ENCODE measurements at regions not wholly inside any gene's neighbourhood (a gene's known extent, or its start where the extent isn't known, plus 50 kb on each side); places are given as distances from the start of the nearest gene placed in this dataset.

DNA sequence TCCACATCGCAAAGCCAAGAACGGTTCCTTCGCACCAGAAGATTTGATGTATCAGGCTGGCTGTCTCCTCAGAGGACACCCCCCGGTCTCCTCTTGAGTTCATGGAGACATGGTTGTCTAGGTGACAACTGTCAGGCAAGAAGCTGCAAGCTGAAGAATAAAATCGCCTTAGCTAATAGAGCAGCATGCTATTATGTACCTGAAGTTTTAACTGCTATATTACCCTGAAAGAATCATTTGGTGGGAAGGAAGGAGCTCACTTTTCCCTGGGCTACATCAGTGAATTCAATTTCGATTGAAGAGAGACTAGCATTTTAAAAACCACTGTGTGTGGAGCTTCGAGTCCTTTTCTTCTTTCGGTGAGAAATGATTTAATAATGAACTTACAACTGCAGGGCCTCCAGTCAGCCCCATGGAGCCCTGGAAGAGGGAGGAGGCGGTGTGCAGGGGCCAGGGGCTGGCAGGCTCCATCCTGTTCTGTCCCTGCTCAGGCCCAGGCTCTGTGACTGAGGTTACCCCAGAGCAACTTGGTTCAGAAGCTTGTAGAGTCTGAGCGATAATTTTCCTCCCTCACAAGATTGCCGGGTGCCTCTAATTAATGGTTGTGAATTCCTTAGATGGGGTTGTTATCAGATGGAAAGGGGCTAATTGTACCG lies 191.3 kb downstream of the MID1IP1 start:
- no peak for DNase-seq

DNA sequence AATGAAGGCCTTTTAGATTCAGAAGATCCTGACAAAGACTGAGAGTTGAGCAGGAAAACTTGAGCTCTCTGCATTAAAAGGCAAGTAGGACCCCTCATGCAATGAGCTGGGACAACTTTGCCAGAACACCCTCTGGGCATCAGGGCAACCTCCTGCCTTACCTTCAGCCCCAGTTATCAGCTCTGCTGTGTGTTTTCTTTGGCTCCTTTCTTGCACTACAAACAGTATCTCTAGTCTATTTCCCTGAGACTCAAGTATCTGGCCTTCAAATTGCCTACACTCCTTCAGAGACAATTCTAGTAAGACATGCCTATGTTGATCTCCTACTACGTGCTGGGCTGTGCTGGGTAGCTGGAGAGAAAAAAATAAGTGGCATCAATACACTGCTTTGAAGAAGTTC lies 192.2 kb downstream of the MID1IP1 start:
- DNase-seq: no peak

DNA sequence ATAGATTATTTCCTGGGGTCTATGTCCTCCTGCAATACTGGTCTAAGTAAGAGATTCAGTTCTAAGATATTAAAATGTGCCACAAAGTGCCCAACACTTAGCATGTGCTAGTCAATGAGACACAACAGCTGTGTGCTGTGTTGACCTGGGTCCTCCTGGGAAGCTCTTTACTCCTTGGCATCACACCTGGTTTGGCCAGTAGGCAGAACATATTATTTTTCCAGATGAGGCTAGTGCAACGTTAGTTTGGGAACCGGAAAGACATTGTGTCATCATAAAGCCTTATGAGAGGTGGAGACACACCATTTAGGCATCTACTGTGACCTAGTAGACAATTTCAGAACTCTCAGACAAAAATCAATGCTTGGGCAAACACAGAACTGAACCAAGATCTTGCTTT lies 197.8 kb downstream of the MID1IP1 start:
- no peak for DNase-seq

DNA sequence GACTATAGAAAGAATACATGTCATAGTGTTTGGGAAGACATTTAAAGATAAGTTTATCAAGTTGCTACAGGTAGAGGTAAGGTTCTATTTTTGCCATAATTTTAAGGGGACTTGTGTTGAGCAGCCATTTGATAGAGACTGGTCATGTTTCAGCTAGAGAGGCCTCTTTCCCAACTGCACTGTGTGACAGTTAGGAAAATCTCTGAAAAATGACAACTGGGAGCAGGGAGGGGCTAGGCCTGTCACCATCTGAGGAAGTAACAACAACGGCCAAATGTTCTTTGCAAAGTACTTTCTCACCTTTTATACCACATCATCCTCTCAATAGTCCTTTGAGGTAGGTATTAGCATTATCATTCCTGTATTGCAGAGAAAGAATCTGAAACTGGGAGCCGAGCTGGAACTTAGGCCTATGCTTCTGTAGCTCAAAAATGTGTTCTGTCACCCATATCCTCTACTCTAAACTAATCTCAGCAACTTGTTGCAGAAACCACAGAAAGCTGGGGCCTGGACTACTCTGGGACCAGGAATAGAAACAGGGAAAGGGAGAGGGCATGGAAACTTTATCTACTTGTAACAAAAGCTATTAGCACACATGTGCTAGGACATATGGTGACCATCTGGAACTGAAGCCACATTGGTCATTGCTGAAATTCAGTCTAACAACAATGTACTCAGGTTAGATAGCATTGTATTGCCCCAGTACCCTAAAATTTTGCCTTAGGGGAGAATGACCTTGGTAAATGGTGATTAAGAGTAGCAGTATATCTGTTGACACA lies 198.9 kb downstream of the MID1IP1 start:
- DNase-seq: no peak

DNA sequence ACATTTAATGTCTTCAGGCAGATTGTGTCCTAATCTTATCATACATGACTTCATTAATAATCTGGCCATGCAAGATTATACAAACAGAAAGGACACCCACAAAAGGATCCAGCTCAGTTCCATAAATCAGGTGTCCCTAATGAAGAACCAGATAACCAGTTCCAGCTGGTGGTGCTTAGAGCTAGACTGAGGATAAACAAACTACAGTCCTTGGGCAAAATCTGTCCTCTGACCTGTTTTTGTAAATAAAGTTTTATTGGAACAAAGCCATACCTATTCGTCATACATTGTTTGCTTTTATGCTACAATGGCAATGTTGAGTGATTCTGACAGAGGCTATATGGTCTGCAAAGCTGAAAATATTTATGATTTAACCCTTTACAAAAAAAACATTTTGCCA lies 199.5 kb downstream of the MID1IP1 start:
- no peak for DNase-seq

DNA sequence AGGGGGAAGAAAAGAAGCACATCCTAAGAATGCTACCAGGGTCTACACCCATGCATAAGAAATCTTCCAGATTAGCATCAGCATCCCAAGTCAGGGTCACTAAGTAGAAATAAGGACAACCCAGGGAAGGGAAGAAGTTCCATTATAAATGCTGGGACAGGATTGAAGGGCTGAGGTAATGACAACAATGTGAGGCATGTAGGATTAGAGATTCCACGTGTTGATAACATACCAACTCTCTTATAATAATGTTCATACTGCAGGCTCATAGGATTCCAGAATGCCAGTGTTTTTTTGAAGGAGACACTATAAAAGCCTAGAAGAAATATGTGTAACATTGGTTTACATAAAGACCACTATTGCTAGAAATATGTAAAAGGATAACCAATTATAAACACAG lies 201.2 kb downstream of the MID1IP1 start:
- no peak for DNase-seq

DNA sequence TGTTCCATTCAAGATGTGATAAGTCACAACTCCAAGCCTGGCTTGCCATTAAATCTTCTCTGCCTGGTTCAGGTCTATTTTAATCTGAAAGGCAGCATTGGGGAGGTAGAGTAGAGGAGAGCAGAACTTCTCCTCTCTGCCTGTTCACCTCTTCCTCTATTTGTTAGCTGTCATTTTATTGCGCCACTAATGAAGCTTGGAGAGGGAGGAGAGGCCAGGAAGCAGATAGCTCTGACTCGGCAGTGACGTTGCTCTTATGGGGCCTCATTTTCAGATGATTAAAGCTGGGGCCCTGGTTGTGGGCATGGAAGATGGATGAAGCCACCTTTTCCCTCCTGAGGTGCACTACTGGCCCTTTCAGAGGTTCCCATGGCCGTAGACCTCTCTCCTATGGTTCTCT lies 207.3 kb downstream of the MID1IP1 start:
- DNase-seq: no peak

DNA sequence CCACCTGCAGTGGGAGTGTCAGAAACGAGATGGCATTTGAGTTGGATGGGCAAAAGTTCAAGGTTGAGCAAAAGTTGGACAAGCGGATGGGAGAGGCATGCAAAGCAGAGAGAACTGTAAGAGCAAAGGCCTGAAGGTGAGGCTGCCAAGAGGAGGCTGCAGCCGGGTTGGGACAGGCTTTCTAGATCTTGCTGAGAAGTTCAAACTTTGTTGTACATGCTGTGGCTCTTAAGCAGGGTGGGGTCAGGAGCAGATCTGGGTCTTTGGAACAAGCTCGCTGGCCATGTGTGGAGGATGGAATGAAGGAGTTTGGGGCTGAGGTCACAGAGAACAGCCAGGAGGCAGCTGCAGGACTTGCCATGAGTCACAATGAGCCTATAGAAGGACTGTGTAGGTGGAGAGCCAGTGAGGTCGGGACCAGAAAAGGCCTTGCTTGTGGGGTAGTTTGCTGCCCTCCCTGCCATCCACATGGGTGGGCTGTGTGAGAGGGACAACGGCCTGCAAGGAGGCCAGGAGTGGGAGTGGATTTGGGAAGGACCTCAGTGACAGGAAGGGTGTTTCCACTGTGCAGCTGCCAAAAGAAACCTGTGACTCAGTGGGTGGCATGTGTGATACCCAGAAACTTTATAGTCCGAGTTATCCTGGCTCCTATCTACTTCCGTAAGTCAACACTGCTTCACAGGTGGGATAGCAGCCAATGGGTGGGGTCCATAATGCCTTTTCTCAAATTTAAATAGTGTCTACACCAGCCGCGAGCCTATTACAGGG lies 210.4 kb downstream of the MID1IP1 start:
- no peak for DNase-seq

DNA sequence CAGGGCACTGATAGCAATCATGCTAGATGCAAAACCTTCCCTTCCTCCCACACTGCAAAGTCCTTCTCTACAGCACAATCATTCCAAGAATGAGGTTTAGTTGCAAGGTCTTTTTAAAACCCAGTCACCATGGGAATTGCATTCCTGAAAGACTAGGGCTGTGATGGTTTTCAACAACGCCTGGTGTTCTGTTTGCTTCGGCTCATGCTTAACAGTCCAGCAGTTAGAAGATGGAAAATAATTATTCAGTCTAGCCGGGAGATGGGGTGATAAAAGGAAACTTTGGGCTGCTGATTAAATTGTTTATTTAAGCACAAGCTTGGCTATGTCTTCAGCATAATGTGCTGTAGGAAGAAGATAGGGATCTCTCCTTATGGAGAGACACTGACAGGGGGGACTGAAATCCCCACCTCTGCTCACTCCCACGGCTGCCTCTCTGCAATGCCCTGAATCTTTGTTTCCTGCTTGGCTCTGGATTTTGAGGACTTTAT lies 211.4 kb downstream of the MID1IP1 start:
- no peak for DNase-seq

DNA sequence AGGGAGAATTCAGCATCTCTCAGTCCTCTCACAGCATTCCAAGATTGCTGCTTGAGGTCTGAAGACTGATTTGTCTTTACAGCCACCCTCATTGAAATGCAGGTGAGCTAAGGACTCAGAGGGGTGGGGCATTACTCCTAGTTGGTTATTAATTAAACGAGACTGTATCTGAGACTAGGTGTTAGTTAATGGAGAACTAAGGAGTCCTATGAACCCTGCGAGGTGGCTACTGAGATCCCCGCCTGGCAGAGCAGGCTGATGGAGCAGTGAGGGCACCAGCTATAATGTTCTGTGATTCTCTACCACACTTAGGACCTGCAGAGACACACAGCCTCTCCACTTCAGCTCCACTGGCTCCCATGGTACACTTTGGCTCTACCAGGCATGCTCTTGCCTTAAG lies 215.3 kb downstream of the MID1IP1 start:
- DNase-seq: no peak

DNA sequence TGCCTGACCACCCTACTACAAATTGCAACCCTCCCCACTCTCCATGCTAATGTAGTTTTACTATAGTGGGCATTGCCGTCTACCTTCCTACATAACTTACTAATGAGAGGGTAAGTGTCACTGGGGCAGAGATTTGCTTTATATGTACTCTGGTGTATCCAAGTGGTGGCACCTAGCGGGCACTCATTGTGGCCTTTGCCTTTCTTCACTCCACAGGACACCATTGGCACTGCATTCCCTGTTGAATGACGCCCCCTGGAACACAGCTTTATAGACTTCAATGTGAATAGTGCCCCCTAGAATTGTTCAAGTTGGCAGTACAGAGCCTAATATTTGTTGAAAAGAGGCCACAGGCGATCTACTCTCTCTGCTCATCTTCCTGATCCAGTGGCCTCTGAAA lies 215.8 kb downstream of the MID1IP1 start:
- DNase-seq: no peak

DNA sequence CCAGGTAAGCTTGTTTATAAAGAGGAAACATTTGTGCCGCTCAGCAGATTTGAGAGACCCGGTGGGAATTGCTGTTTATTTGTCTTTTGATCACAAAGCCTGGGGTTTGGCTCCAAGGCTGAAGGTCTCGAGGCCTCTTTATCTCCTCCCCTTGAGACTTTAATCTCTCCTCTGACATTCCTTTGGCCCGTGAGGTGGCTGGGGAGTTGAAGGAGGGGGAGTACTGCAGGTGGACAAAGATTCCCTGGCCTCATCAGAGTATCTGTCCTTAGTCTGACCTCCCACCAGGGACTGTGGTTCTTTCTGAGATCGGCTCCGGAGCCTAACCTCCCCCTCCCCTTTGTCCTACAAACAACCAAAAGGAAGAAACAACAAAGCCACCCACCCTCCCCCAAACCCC lies 216.5 kb downstream of the MID1IP1 start:
- no peak for DNase-seq

DNA sequence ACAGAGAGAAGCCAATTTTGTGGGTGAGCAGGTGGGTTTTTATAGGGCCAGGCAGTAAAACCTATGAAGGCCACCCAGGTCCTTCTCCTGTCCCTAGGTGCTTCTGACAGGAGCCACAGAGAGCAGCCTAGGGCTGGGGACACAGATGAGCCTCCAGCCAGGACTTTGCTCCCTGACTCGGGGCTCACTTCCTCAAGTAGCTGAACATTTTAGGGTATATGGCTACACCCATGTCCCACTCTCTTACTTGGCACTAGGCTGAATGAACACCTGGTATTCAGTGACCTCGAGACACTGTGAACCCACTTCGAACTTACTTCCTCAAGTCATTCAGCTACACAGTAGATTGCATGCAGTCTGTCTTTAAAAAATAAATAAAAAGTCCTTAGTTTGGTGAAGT lies 217.3 kb downstream of the MID1IP1 start:
- DNase-seq: no peak

DNA sequence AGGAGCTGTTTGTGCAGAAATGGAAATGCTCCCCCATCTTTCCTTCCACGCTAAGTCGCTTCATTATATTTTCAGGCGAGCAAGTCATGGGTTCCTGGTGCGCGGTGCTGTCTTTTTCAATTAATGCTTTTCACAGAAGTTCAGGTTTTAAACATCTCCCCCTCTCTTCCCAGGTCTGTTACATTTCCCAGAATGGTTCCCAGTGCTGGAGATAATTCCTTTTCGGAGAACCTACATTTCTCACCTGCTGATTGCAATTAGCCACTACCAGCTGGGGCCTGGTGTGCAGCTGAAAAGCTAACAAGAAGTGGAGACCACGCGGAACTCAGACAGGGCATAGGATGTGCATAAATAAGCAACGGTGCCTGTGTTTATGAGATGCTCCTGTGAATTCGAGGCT lies 217.8 kb downstream of the MID1IP1 start:
- no peak for DNase-seq

DNA sequence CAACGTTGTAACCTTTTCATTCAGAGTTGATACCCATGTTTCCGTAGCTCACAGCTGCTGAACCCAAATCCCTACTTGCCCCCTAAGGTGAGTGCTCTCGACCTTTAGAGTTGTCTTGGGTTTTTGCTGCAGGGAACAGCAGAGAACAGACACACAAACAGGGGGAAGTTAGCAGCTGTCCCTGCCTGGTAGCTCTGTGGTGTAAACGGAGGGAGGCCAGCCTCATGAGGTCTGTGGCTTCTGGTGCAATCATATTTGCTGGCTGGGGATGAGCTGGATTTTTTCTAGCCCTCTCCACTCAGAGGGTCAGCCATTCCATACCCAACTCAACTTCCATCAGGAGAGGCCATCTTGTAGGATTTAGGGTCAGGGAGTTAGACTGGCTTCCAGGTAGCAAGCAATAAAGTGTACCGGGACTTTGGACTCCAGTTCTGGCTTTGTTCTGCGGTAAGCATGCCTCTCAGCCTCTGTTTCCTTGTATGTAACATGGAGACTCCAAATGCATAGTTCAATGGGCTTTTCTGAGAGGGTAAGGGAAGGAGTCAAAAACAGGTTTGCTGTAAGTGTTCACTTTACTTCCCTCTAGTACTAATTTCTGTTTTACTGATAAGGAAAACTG lies 218.9 kb downstream of the MID1IP1 start:
- no peak for DNase-seq

DNA sequence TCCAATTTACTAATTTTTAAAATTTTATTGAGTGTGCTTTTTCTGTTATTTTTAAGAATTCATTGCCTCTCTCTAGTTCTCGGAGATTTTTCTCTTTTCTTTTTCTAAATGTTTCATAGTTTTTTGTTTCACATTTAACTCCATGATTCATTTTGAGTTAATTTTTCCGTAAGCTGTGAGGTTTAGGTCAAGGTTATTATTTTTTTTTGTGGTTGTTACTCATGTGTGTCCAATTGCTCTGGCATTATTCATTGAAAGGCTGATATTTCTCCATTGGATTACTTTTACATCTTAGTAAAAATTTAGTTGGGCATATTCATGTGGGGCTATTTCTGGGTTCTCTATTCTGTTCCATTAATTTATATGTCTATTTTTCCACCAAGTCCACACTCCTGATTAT lies 220.8 kb downstream of the MID1IP1 start:
- no peak for DNase-seq

DNA sequence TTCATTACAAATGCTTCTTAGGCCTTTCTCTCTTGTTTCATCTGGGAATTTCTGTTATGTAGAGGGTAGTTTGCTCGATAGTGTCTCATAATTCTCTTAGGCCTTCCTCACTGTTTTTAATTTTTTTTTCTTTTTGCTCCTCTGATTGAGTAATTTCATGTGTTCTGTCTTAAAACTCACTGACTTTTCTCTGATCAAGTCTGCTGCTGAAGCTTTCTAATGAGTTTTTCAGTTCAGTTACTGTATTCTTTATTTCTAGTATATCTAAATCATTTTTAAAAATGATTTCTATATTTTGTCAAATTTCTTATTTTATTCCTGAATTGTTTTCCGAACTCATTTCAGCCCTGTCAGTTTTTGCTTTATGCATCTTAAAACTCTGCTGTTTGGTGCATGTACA lies 228.0 kb downstream of the MID1IP1 start:
- no peak for DNase-seq

DNA sequence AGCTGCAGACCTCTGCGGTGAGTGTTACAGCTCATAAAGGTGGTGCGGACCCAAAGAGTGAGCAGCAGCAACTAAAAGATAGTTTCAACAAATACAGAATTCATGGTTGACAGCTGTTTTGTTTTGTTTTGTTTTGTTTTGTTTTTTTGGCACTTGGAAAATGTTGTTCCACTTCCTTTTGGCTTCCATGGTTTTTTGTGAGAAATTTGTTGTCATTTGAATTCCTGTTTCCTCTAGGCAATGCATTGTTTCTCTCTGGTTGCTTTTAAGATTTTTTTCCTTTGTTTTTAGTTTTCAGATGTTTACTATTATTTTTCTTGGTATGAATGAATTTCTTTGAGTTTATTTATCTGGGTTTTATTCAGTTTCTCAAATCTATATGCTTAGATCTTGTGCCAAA lies 229.4 kb downstream of the MID1IP1 start:
- DNase-seq: no peak

DNA sequence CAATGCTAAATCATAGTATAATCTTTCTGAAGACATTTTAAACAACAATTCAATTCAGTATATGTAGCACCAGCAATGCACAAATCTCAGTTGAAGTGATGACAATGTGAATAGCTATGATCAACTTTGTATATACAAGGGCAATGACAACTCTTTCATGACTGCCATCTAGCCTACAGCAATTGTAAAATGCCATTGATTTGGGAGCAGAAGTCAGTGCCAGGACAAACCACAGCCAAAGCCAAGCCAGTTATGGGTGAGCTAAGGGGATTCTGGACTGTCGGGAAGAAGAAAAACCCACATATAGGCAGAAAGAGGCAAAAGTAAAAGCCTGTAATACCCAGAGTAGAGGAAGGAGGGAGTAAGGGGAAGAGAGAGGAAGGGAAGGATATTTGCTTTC lies 238.6 kb downstream of the MID1IP1 start:
- no peak for DNase-seq

DNA sequence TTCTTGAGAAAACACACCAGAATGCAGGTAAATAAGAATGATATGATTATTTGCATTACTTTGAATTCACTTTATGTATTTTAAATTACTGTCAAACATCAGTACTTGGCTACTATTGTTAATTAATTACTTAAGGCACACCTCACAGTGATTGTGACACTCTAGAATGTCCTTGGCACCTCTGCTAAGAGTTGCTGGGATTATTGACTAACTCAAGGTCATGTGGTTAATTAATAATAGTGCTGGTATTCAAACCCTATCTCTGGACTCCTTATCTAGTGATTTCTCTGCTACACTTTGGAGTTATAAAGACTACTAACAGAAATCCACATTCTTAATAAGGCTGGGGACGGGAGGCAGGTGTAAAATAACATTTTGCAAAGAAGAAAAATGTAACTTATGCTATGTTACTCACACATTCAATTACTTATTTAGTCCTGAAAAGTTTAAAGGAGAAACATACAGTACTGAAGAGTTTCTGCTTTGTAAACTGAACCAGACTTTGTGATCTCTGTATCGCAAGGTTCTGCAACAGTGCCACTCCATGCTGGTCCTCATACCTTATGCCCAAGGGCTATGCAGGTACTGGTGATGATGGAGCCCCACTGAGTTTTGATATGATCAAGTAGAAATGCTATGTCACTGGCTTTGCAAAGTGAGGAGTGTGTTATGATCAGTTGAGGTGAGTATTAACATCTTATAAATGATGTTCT lies 242.7 kb downstream of the MID1IP1 start:
- no peak for DNase-seq

DNA sequence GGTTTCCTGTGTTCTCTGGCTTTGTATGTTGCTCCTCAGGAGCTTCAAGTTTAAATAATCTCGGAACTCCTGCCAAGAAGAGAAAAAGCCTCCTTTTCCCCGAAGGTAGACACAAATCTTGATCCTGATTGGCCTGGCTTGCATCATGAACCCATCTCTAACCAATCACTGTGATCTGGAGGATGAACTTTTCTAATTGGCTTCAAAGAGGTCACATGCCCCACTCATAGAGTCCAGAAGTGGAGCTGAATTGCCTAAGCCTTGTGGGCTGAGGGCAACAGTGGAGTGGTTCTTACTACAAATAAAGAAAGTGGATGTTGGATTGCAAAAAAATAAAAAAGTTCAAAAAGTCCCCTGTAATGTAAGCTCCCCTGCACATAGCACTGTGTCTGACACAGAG lies 245.9 kb downstream of the MID1IP1 start:
- DNase-seq: no peak

DNA sequence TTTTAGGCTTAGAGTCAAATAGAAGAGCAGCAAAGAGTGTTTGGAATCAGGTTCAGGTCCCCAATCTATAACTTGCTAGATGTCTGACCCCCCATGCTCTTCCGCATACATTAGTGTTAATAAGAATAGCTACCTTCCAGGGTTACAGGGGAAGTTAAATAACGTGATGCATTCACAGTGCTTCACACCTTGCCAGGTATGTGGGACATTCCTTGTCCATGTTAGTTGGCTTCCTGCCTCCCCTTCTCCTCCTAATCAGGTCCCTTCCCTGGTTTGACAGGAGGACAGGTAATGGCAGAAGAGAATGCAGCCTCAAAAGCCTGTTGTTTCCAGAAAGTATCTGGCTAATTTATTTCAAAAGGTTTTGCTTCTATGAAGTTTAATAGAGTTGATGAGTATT lies 248.7 kb downstream of the MID1IP1 start:
- no peak for DNase-seq

DNA sequence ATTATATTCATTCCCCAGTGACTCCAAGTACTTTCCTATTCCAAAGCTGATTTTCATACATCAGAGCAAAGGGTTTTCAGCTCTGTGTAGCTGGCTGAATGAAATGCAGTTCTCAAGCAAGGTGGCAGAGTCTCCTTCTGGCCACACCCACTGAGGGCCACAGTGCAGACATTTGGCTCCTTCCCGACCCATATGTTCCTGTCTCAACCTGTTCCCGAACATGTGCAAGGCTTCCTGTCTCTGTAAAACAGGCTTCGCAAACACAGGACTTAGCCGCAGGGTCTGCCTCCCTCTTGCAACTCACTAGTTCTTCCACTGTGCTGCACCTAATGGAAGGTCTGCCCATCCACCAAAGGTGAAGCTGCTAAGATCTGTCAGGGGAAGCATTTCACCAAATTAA lies 249.2 kb downstream of the MID1IP1 start:
- no peak for DNase-seq

All from activated T-cell treated with anti-CD3 and anti-CD28 coated beads for 4 hours (primary cell).